ENCODE measurements at regions not wholly inside any gene's neighbourhood (a gene's known extent, or its start where the extent isn't known, plus 50 kb on each side); places are given as distances from the start of the nearest gene placed in this dataset.

GRCh38 chr2:85954192-85954589 is 65.4 kb upstream of the ST3GAL5 start:
- no peak overlapping the region for H3K4me3 ChIP-seq
- no peak for TF ChIP-seq CTCF (IDR thresholded peaks at IDR 0.05)
- no peaks in the 10 kb centered on the region for H3K9me3 ChIP-seq
- H3K27me3 ChIP-seq, result no peaks in the 10 kb centered on the region
- ATAC-seq (no peak), DNase-seq (no peak)
- peak overlapping the region; percentile 75 for H3K27ac ChIP-seq
- H3K36me3 ChIP-seq, result no peaks in the 10 kb centered on the region
- intact Hi-C loops (cut with DNase I), result no loop called here
- H3K4me1 ChIP-seq, result peaks cover 4% of the 10 kb centered on the region

GRCh38 chr2:85953476-85953875 is 64.7 kb upstream of the ST3GAL5 start:
- Histone ChIP-seq H3K36me3 (no peaks in the 10 kb centered on the region), H3K27ac (peak overlapping the region; percentile 75), H3K4me3 (no peak overlapping the region), H3K9me3 (no peaks in the 10 kb centered on the region), H3K27me3 (no peaks in the 10 kb centered on the region), H3K4me1 (peaks cover 6% of the 10 kb centered on the region)
- intact Hi-C loops (cut with DNase I), result no loop called here
- no peak for TF ChIP-seq CTCF (IDR thresholded peaks at IDR 0.05)
- DNase-seq (no peak), ATAC-seq (no peak)

GRCh38 chr2:85952196-85952734 is 63.5 kb upstream of the ST3GAL5 start:
- intact Hi-C loops (cut with DNase I), result no loop called here
- Histone ChIP-seq H3K36me3 (no peaks in the 10 kb centered on the region), H3K9me3 (no peaks in the 10 kb centered on the region), H3K4me1 (peaks cover 7% of the 10 kb centered on the region), H3K27ac (peak overlapping the region; percentile 75), H3K4me3 (peak overlapping the region; percentile 22), H3K27me3 (no peaks in the 10 kb centered on the region)
- ATAC-seq, result peak; percentile 41
- DNase-seq, result no peak
- TF ChIP-seq CTCF (IDR thresholded peaks at IDR 0.05), result no peak

GRCh38 chr2:85951351-85952067 is 62.7 kb upstream of the ST3GAL5 start:
- no peaks in the 10 kb centered on the region for H3K27me3 ChIP-seq
- intact Hi-C loops (cut with DNase I), result no loop called here
- TF ChIP-seq CTCF (IDR thresholded peaks at IDR 0.05), result no peak
- H3K4me1 ChIP-seq, result peaks cover 7% of the 10 kb centered on the region
- ATAC-seq (peak; percentile 30), DNase-seq (no peak)
- no peaks in the 10 kb centered on the region for H3K9me3 ChIP-seq
- peak overlapping the region; percentile 75 for H3K27ac ChIP-seq
- no peaks in the 10 kb centered on the region for H3K36me3 ChIP-seq
- peak overlapping the region; percentile 22 for H3K4me3 ChIP-seq

GRCh38 chr2:85950743-85951142 is 62.0 kb upstream of the ST3GAL5 start:
- TF ChIP-seq CTCF (IDR thresholded peaks at IDR 0.05), result no peak
- H3K27me3 ChIP-seq, result no peaks in the 10 kb centered on the region
- no peak for ATAC-seq
- no peaks in the 10 kb centered on the region for H3K36me3 ChIP-seq
- H3K9me3 ChIP-seq, result no peaks in the 10 kb centered on the region
- H3K4me3 ChIP-seq, result no peak overlapping the region
- H3K27ac ChIP-seq, result no peak overlapping the region
- intact Hi-C loops (cut with DNase I), result no loop called here
- peaks cover 7% of the 10 kb centered on the region for H3K4me1 ChIP-seq
- DNase-seq, result no peak

Data from upper lobe of right lung (tissue), 1 donor.